ENCODE measurements at regions not wholly inside any gene's neighbourhood (a gene's known extent, or its start where the extent isn't known, plus 50 kb on each side); places are given as distances from the start of the nearest gene placed in this dataset.

- TF ChIP-seq CTCF (IDR thresholded peaks at IDR 0.05): no peak
- TF ChIP-seq ZFX (IDR thresholded peaks at IDR 0.05; ENCODE audit: borderline replicate concordance): no peak
Observed at GRCh38 chr4:117311989-117312388, 226.6 kb upstream of the TRAM1L1 start.
